ENCODE measurements at regions not wholly inside any gene's neighbourhood (a gene's known extent, or its start where the extent isn't known, plus 50 kb on each side); places are given as distances from the start of the nearest gene placed in this dataset.

DNA sequence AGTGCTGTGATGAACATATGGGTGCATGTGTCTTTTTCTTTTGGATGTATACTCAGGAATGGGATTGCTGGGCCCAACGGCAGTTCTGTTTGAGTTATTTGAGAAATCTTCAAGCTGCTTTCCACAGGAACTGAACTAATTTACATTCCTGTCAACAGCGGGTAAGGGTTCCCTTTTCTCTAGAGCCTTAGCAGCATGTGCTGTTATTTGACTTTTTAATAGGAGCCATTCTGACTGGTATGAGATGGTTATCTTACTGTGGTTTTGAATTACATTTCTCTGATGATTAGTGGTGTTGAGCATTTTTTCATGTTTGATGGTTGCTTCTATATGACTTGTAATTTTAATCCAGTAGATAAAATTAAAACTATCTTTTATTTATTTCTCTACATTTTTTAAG lies 1168.6 kb upstream of the ALCAM start:
- TF ChIP-seq, protein P1, sequence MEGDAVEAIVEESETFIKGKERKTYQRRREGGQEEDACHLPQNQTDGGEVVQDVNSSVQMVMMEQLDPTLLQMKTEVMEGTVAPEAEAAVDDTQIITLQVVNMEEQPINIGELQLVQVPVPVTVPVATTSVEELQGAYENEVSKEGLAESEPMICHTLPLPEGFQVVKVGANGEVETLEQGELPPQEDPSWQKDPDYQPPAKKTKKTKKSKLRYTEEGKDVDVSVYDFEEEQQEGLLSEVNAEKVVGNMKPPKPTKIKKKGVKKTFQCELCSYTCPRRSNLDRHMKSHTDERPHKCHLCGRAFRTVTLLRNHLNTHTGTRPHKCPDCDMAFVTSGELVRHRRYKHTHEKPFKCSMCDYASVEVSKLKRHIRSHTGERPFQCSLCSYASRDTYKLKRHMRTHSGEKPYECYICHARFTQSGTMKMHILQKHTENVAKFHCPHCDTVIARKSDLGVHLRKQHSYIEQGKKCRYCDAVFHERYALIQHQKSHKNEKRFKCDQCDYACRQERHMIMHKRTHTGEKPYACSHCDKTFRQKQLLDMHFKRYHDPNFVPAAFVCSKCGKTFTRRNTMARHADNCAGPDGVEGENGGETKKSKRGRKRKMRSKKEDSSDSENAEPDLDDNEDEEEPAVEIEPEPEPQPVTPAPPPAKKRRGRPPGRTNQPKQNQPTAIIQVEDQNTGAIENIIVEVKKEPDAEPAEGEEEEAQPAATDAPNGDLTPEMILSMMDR (IDR thresholded peaks at IDR 0.05), result no peak
- no peak for TF ChIP-seq POLR2A (IDR thresholded peaks at IDR 0.05)
